ENCODE measurements at regions not wholly inside any gene's neighbourhood (a gene's known extent, or its start where the extent isn't known, plus 50 kb on each side); places are given as distances from the start of the nearest gene placed in this dataset.

GRCh38 chr14:85438001-85438400, 91.9 kb upstream of the FLRT2 start:
- DNase-seq (ENCODE audit: low spot score) = no peak

GRCh38 chr14:85438481-85438942, 91.4 kb upstream of the FLRT2 start:
- DNase-seq (ENCODE audit: low spot score) = no peak

GRCh38 chr14:85439696-85440328, 90.1 kb upstream of the FLRT2 start:
- DNase-seq (ENCODE audit: low spot score) = no peak

- DNase-seq (ENCODE audit: low spot score) = no peak
These were observed 87.9 kb upstream of the FLRT2 start for GRCh38 chr14:85441909-85442643.

- no peak for DNase-seq (ENCODE audit: low spot score)
These were observed 86.9 kb upstream of the FLRT2 start for GRCh38 chr14:85442996-85443395.

GRCh38 chr14:85444635-85445034, 85.3 kb upstream of the FLRT2 start:
- no peak for DNase-seq (ENCODE audit: low spot score)

- no peak for DNase-seq (ENCODE audit: low spot score)
These were observed 84.7 kb upstream of the FLRT2 start for GRCh38 chr14:85445151-85445795.

GRCh38 chr14:85447883-85448282, 82.1 kb upstream of the FLRT2 start:
- no peak for DNase-seq (ENCODE audit: low spot score)

GRCh38 chr14:85451421-85451820, 78.5 kb upstream of the FLRT2 start:
- no peak for DNase-seq (ENCODE audit: low spot score)

- DNase-seq (ENCODE audit: low spot score) = no peak
These were observed 76.3 kb upstream of the FLRT2 start for GRCh38 chr14:85453401-85454225.

GRCh38 chr14:85454226-85454813, 75.6 kb upstream of the FLRT2 start:
- DNase-seq (ENCODE audit: low spot score) = no peak

GRCh38 chr14:85459361-85460000, 70.5 kb upstream of the FLRT2 start:
- no peak for DNase-seq (ENCODE audit: low spot score)

- DNase-seq (ENCODE audit: low spot score) = no peak
These were observed 68.4 kb upstream of the FLRT2 start for GRCh38 chr14:85461432-85462133.

- no peak for DNase-seq (ENCODE audit: low spot score)
These were observed 66.4 kb upstream of the FLRT2 start for GRCh38 chr14:85463512-85463911.

GRCh38 chr14:85464135-85464895, 65.6 kb upstream of the FLRT2 start:
- no peak for DNase-seq (ENCODE audit: low spot score)

- no peak for DNase-seq (ENCODE audit: low spot score)
These were observed 63.3 kb upstream of the FLRT2 start for GRCh38 chr14:85466678-85467077.

- DNase-seq (ENCODE audit: low spot score) = no peak
These were observed 61.1 kb upstream of the FLRT2 start for GRCh38 chr14:85468816-85469215.

- DNase-seq (ENCODE audit: low spot score) = no peak
These were observed 58.8 kb upstream of the FLRT2 start for GRCh38 chr14:85471156-85471555.

GRCh38 chr14:85471744-85472143, 58.2 kb upstream of the FLRT2 start:
- no peak for DNase-seq (ENCODE audit: low spot score)

GRCh38 chr14:85474431-85474830, 55.5 kb upstream of the FLRT2 start:
- DNase-seq (ENCODE audit: low spot score) = no peak

All from hematopoietic multipotent progenitor cell treated with erythropoietin and hydrocortisone succinate and interleukin-3 and kit ligand, for 15 days (in vitro differentiated cells).